HS-27A (cell line): ENCODE measurements at regions not wholly inside any gene's neighbourhood (a gene's known extent, or its start where the extent isn't known, plus 50 kb on each side); places are given as distances from the start of the nearest gene placed in this dataset.

Experiments
- DNase-seq: peaks from one replicate; pipeline ENCODE4 v3.0.0-alpha.2; 2012; ENCODE audit warnings: low read depth, missing footprints

DNA sequence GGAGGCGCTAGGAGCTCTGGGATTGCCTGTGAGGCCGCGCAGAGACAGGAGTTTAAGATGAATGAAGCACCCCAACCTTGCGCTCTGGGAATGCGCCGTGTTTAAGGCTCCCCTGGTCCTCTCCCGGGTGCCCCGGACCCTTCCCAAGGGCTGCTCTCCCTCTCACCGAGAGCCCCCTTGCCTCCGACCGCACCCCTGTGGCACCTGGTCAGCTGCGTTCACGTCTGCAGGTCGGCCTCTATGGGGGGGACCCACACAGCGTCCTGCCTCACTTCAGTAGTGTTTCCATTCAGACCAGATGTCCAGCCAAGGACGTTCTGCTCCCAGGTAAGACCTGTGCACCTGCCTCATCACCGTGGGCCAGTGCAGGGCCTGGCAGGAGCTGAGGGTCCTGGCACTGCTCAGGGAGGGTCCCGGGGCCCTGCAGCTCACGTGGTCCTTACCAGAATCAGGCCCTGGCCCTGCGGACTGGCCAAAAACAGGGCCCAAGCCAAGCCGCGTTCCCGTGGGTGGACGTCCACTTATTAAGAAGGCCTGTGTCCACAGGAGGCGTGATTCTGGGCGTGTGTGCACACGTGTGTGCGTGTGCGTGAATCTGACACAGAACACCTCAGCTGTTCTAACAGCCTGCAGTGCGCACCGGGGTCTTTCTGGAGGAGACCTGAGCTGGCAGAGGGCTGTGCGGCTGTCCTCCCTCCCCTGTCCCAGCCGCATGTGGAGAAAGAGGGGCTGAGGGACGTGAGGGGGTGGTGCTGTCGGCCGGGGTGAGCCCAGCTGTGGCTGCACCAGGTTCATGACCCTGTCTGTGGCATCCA lies 79.9 kb upstream of the BHLHE23 start:
- no peak for DNase-seq

DNA sequence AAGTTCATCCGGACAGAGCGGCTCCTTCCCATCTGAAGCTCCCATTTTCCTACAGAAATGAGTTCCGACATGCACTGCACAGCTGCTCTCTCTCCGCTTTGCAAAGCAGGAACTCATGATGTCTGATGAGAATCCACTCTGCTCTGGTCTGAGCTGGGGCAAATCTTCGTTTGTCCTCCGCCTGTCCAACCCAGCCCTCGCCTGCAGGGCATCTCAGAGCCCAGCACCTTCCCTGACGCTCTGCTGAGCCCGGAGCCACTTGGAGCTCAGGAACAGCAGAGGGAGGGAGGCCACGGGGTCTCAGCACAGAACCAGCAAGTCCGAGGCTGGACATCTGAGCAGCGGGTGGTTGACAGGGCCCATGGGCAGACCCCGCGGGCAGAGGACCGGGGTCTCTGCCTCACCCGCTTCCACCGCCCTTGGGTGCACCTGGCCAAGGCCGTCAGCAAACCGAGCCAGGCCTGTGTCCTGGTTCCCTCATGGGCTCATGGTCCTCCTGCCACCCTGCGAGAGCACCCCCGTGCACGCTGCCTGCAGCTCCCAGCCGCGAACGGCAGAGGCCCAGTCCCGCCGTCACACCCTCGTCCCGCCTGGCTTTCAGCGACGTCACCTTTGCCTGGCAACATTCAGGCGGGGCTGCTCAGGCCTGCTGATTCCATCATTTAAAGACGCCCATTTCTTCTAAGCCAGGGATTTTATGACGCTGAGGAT lies 78.5 kb upstream of the BHLHE23 start:
- no peak for DNase-seq

DNA sequence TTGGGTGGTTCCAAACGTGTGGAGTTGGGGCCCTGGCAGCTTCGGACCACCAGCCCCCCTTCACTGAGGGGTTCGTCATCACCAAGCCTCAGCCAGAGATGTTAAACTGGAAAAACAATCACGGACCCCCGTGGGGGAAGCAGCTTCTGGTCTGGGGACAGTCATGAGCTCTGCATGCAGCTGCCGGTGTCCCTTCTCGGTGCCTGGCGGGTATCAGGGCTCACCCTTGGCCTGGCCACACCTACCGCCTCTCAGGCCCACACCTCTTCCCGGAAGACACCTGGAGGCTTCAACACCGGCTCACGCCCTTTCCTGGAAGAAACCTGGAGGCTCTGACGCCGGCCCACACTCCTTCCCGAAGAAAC lies 77.8 kb upstream of the BHLHE23 start:
- no peak for DNase-seq

- DNase-seq: no peak
Measured at GRCh38 chr20:63083831-63084562, 77.2 kb upstream of the BHLHE23 start.

DNA sequence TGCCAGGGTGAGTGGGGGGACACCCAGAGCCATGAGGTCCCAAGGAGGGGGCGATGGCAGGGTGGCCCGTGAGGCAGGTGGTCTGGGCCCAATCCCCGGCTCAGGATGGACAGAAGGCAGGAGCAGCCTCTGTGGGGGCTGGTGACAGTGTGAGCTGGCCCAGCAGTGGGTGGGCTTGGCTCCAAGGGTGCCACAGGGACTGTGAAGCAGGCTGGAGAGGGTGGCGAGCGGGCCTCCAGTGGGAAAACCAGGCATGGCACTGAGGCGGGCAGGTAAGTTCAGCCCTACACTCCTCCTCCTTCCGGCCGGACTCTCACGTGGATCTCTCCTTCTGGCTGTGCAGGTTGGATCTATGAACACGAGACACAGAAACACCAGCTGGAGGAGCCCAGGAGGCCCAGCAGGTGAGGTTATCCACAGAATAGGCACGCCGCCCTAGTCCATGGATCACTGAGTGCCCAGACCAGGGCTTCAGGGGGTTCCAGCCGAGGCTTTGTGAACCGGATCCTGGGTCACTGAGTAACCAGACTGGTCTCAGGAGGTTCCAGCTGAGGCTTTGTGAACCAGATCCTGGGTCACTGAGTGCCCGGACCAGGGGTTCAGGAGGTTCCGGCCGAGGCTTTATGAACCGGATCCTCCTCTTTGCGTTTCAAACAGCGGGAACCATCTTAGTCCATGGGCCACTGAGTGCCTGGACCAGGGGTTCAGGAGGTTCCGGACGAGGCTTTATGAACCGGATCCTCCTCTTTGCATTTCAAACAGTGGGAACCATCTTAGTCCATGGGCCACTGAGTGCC lies 76.4 kb upstream of the BHLHE23 start:
- no peak for DNase-seq

GRCh38 chr20:63082308-63082938 lies 75.7 kb upstream of the BHLHE23 start:
- no peak for DNase-seq

GRCh38 chr20:63081831-63082230 lies 75.1 kb upstream of the BHLHE23 start:
- DNase-seq: no peak

GRCh38 chr20:63081351-63081750 lies 74.6 kb upstream of the BHLHE23 start:
- no peak for DNase-seq

GRCh38 chr20:63080811-63081210 lies 74.0 kb upstream of the BHLHE23 start:
- DNase-seq: no peak

DNA sequence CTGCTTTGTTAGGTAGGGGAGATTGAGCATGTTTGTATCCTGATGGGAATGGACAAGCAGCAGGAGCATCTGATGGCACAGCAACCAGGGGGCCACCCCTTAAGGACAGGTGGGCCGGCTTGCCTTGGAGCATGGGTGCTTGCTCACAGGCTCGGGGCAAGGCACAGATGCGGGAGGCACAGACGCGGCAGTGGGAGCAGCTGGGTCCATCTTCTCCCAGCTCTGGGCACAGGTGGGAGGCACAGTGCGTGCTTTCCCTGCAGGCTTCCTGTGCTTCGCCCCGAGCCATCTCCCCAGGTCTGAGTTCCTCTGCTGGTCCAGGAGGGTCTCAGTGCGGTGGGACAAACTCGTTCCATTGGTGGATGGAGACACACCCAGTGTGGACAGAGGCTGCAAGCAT lies 73.6 kb upstream of the BHLHE23 start:
- no peak for DNase-seq

DNA sequence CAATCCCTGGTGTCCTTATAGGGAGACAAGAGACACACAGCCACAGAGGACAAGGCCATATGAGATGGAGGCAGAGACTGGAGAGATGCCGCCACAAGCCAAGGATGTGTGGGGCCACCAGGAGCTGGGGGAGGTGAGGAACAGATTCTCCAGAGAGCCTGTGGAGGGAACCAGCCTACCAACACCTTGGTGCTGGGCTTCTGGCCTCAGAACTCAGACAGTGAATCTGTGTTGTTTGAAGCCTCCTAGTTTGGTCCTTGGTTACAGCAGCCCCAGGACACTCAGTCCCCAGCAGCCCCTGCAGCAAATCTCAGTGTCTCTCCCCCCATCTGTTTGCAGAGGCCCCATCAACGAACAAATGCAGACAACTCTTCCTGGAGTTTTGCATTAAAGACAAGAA lies 73.2 kb upstream of the BHLHE23 start:
- no peak for DNase-seq

DNA sequence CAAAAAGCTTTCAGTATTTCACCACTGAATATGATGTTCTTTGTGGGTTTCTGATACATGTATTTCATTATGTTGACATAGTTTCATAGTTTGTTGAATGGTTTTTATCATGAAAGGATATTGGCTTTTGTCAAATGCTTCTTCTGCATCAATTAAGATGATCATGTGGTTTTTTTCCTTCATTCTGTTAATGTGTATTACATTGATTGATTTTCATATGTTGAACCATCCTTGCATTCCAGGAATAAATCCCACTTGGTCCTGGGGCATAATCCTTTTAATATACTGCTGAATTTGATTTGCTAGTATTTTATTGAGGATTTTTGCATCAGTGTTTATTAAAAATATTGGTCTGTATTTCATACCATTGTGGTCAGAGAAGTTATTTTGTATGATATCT lies 70.9 kb upstream of the BHLHE23 start:
- no peak for DNase-seq

- DNase-seq: no peak
Measured at GRCh38 chr20:63076421-63076820, 69.7 kb upstream of the BHLHE23 start.

DNA sequence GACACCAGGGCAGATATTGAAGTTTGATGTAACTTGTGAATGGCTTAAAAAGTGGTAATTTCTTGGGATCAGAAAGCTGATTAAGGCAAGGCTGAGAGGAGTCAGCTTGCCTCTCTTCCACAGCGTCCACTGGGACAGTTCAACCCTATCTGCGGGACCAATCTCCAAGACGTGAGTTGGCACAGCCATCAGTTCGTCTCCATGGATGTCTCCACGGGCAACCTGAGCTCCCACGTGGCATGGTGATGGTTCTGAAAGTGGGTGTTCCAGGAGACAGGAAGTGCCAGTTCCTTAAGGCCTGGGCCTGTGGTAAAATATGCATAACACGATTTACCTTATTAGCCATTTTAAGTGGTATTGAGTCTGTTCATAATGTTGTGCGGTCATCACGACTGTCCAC lies 67.9 kb upstream of the BHLHE23 start:
- no peak for DNase-seq

DNA sequence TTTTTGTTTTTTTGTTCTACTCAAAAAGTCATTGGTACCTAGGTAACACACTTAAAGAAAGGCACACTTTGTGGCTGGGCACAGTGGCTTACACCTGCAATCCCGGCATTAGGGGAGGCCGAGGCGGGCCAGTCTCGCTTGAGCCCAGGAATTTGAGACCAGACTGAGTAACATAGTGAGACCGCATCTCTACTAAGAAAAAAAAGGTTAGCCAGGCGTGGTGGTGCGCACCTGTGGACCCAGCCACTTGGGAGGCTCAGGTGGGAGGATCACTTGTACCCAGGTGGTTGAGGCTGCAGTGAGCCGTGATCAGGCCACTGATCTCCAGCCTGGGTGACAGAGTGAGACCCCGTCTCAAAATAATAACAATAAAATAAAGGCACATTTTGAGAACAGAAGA lies 67.4 kb upstream of the BHLHE23 start:
- no peak for DNase-seq

- DNase-seq: no peak
Measured at GRCh38 chr20:63073738-63074065, 66.9 kb upstream of the BHLHE23 start.

DNA sequence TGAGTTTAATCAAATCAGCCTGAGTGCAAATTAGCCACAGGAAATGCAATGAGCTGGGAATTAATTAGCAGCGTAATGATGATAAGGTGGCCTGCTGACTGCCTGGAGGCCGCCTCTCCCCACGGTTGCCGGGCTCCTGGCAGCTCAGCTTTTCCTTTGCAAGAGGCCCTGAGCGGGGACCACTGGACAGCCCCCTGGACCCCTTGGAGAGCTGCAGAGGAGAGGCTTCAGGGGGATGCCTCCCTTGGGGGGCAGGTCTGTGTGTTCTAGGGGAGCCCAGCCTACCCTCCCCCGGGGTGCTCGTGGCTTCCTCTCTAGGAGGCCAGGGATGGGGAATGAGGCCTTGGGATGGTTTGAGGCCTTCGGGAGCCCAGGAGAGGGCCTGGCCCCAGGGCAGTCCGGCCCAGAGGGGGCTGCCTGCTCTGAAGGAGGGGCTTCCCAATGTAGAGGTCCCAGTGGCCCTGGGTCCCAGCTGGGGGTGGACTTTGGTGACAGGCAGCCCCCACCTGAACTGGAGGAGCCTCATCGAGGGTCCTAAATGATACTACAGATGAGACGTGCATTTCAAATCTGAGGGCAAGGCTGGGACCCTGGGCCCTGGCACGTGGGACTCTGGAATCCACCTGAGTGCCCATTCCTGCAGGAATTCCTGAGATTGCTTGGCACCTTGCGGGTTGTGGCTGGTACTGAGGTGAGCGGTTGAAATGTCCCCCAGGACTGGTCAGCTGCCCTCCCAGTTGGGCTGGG lies 66.4 kb upstream of the BHLHE23 start:
- DNase-seq: no peak

- no peak for DNase-seq
Measured at GRCh38 chr20:63072231-63072791, 65.5 kb upstream of the BHLHE23 start.

DNA sequence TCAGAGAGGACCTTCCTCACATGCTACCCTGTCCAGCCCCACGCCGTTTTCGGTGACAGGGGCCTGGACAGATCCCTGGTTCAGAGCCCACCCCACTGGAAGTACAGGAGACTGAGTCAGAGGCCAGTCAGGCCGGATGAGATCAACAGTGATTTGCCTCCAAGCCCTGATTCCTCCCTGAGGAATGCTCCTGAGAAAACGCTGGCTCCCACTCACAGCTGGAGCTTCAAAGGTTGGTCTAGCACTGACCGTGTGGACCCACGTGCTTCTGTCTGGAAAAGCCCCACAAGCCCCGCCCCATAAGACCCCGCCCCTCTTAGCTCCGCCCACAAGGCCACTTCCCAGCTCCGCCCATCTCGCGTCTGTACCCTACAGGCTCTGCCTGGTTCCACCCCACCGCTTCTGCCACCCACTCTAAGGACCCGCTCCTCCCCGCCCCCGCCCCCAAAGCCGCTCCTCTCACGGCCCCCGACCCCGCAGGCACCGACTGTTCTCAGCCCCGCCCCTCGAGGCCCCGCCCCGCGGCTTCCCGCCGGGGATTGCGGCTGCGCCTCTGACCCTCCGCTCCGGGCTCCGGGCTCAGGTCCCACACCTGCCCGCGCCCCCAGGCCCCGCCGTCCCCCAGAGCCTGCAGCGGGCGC lies 64.9 kb upstream of the BHLHE23 start:
- no peak for DNase-seq
